Endothelial cell of umbilical vein (primary cell): ENCODE measurements at regions not wholly inside any gene's neighbourhood (a gene's known extent, or its start where the extent isn't known, plus 50 kb on each side); places are given as distances from the start of the nearest gene placed in this dataset.

Experiments
- CTCF ChIP-seq, 2 donors: IDR thresholded peaks; 1 replicate in 1 of 2; 2 replicates in 1 of 2; pipeline ENCODE4 v1.5.1; 2011; ENCODE audit warnings: low read length in 2 of 2, mild to moderate bottlenecking in 2 of 2, moderate library complexity in 2 of 2, control low read depth in 1 of 2, inconsistent platforms in 1 of 2, low read depth in 1 of 2; ENCODE audit not compliant: insufficient read depth in 1 of 2; ENCODE audit errors: extremely low read depth in 1 of 2
- EZH2 ChIP-seq: IDR thresholded peaks from 2 replicates; pipeline ENCODE4 v1.6.1; 2012; ENCODE audit warnings: borderline replicate concordance, low read depth, mild to moderate bottlenecking, moderate library complexity, low read length, inconsistent platforms; ENCODE audit not compliant: severe bottlenecking
- FOS ChIP-seq: IDR thresholded peaks from 2 replicates; pipeline ENCODE4 v1.6.1; 2011; ENCODE audit warnings: mild to moderate bottlenecking, low read length, moderate library complexity, borderline replicate concordance; ENCODE audit not compliant: insufficient read depth
- GATA2 ChIP-seq: IDR thresholded peaks from 2 replicates; pipeline ENCODE4 v1.7.0; 2011; ENCODE audit warnings: low read depth, mild to moderate bottlenecking, moderate library complexity, mixed read lengths, low read length; ENCODE audit not compliant: insufficient read length, insufficient read depth
- JUN ChIP-seq: IDR thresholded peaks from 2 replicates; pipeline ENCODE4 v1.6.1; 2011; ENCODE audit warnings: borderline replicate concordance, low read depth; ENCODE audit not compliant: insufficient read length, insufficient read depth
- MAX ChIP-seq: IDR thresholded peaks from 2 replicates; pipeline ENCODE4 v1.6.1; 2011; ENCODE audit not compliant: insufficient read depth, insufficient read length
- MYC ChIP-seq: IDR thresholded peaks from one replicate; pipeline ENCODE4 v1.6.1; 2011; ENCODE audit warnings: mild to moderate bottlenecking, low read depth, low read length
- POLR2A ChIP-seq: IDR thresholded peaks from 2 replicates; pipeline ENCODE4 v1.6.1; 2012; ENCODE audit warnings: low read depth, mild to moderate bottlenecking, control low read depth, low read length
- POLR2AphosphoS5 ChIP-seq: IDR thresholded peaks from 2 replicates; pipeline ENCODE4 v1.6.1; 2012; ENCODE audit warnings: low read depth, mild to moderate bottlenecking, control low read depth, low read length, moderate library complexity; ENCODE audit not compliant: insufficient read depth

- TF ChIP-seq POLR2AphosphoS5 (no peak), GATA2 (no peak), CTCF (IDR thresholded peaks at IDR 0.05; ENCODE audit: extremely low read depth in 1 of 2, insufficient read depth in 1 of 2, low read depth in 1 of 2, low read length in 2 of 2) (no peak), POLR2A (no peak), EZH2 (no peak), MYC (no peak), FOS (no peak), JUN (no peak), MAX (no peak)
Observed at GRCh38 chr3:59566481-59566975, 516.7 kb upstream of the CFAP20DC start.
